Neural cell (in vitro differentiated cells): ENCODE measurements at regions not wholly inside any gene's neighbourhood (a gene's known extent, or its start where the extent isn't known, plus 50 kb on each side); places are given as distances from the start of the nearest gene placed in this dataset.

ENCODE experiments used
- EP300 ChIP-seq: fragments of 450-650 bp; conservative IDR thresholded peaks from 2 replicates; pipeline ENCODE4 v1.6.1; 2014; ENCODE audit warnings: antibody characterized with exemption, mild to moderate bottlenecking, moderate library complexity; ENCODE audit not compliant: poor library complexity, severe bottlenecking
- EZH2 ChIP-seq: fragments of 200-600, 300-800 bp; shearing (Covaris generic), sonication (generic); IDR thresholded peaks from 2 replicates; pipeline ENCODE4 v1.6.1; 2014; ENCODE audit warnings: antibody characterized with exemption, low read length, borderline replicate concordance, mild to moderate bottlenecking; ENCODE audit not compliant: insufficient read depth, poor library complexity, severe bottlenecking
- POLR2AphosphoS5 ChIP-seq: IDR thresholded peaks from 2 replicates; pipeline ENCODE4 v1.6.1; 2012
- TF ChIP-seq, protein P1 (sequence below): fragments of 450-650 bp; IDR thresholded peaks from 2 replicates; pipeline ENCODE4 v1.5.1; 2014; ENCODE audit warnings: antibody characterized with exemption, mild to moderate bottlenecking, moderate library complexity; ENCODE audit not compliant: poor library complexity, severe bottlenecking

DNA sequence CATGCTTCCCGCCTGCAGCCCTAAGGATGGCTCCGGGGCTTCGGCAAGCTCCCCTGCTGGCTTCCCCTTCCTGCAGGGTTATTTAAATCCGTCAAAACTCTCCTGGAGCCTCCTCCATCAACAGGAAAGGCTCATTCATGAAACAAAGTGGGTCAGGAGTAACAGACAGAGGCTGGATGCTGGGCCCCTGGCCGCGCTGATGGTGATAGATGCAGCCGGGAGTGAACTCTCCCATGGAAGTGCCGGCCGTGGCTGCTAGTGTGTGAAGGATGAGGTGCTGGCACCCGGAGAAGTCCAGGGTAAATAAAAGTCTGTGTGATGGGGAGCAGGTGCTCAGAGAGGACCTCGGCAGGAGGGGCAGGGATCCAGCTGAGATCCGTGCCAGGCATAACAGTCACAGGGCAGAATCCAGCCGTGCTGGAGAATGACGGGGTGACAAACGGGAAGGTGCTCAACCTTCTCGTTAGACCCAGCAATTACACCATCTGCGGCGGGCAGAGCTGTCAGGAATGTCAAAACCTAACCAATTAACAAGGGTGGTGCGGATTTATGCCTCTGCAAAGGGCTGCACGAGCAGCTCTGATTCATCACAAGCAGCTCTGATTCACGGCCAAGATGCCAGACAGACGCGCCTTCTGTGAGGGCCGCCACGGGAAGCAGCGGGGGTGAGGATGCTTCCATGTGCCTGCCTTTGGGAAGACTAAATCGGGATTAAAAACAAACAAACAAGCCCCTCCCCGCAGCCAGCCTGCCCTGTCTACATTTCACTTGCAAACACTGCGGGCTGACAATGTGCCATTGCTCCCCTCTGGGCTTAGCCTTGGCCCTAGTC is 55.6 kb downstream of the SYNE3 start:
- TF ChIP-seq EP300 (no peak), EZH2 (no peak), POLR2AphosphoS5 (peak; percentile 34)
- TF ChIP-seq, protein P1, sequence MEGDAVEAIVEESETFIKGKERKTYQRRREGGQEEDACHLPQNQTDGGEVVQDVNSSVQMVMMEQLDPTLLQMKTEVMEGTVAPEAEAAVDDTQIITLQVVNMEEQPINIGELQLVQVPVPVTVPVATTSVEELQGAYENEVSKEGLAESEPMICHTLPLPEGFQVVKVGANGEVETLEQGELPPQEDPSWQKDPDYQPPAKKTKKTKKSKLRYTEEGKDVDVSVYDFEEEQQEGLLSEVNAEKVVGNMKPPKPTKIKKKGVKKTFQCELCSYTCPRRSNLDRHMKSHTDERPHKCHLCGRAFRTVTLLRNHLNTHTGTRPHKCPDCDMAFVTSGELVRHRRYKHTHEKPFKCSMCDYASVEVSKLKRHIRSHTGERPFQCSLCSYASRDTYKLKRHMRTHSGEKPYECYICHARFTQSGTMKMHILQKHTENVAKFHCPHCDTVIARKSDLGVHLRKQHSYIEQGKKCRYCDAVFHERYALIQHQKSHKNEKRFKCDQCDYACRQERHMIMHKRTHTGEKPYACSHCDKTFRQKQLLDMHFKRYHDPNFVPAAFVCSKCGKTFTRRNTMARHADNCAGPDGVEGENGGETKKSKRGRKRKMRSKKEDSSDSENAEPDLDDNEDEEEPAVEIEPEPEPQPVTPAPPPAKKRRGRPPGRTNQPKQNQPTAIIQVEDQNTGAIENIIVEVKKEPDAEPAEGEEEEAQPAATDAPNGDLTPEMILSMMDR, result no peak
